ENCODE measurements at regions not wholly inside any gene's neighbourhood (a gene's known extent, or its start where the extent isn't known, plus 50 kb on each side); places are given as distances from the start of the nearest gene placed in this dataset.
"Not testable (repeated sequence)": the region's sequence is repeated elsewhere in the genome, so short reads cannot be mapped to it uniquely, and the experiment has no call there.

DNA sequence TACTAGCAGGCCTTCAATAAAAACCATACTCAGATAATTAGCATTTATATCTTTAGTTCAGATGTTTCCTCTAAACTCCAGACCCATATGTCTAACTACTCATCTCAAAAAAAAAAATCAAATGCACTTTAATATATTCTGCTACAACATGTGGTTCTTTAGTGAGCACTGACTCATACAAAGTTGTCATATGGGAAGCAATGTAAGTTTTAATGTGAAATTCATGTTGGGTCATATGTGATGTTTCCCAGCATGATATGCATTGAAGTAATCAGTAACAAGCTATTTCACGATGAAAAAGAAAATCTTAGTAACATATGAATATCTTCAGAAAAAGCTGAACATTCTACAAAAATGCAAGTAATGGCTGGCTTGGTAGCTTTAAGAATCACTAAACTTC is 859.7 kb upstream of the ADGRB3 start:
- no peak for DNase-seq
- Mint-ChIP-seq H3K4me1 (ENCODE audit: low read depth, unreplicated experiment) (no peaks in the 10 kb centered on the region), H3K27me3 (ENCODE audit: unreplicated experiment) (no peaks in the 10 kb centered on the region), H3K36me3 (ENCODE audit: insufficient read depth, unreplicated experiment) (no peaks in the 10 kb centered on the region), H3K9me3 (ENCODE audit: low read depth, unreplicated experiment) (peaks cover 9% of the 10 kb centered on the region), H3K27ac (ENCODE audit: unreplicated experiment) (no peak overlapping the region), H3K4me3 (ENCODE audit: low read depth, unreplicated experiment) (no peak overlapping the region)
- CTCF ChIA-PET = no interaction called here
- intact Hi-C loops (cut with micrococcal nuclease; ENCODE audit: unreplicated experiment) = no loop called here
- TF ChIP-seq, protein P1, sequence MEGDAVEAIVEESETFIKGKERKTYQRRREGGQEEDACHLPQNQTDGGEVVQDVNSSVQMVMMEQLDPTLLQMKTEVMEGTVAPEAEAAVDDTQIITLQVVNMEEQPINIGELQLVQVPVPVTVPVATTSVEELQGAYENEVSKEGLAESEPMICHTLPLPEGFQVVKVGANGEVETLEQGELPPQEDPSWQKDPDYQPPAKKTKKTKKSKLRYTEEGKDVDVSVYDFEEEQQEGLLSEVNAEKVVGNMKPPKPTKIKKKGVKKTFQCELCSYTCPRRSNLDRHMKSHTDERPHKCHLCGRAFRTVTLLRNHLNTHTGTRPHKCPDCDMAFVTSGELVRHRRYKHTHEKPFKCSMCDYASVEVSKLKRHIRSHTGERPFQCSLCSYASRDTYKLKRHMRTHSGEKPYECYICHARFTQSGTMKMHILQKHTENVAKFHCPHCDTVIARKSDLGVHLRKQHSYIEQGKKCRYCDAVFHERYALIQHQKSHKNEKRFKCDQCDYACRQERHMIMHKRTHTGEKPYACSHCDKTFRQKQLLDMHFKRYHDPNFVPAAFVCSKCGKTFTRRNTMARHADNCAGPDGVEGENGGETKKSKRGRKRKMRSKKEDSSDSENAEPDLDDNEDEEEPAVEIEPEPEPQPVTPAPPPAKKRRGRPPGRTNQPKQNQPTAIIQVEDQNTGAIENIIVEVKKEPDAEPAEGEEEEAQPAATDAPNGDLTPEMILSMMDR (IDR thresholded peaks at IDR 0.05; ENCODE audit: unreplicated experiment) = no peak
- BruUV-seq (replicated peaks) = no TSS peak

DNA sequence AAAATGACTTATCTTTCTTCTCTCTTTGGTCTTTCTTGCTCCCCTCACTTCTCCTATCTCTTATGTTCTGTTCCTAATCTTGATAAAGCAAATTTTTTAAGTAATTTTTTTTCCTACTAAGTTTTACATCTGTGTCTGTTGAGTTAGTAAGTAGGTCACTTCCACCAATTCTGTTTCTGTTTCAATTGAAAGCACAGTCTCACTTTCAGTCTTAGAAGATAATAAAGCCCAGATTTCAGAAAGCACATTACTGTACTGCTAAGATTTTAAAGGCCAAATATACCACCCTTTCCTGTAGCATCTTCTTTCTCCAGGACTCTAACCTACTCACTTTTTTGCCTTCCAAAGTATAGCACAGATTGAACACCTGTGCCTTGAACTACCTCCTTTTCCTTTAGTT is 866.1 kb upstream of the ADGRB3 start:
- peaks cover 19% of the 10 kb centered on the region for H3K9me3 Mint-ChIP-seq (ENCODE audit: low read depth, unreplicated experiment)
- CTCF ChIA-PET = no interaction called here
- H3K27ac Mint-ChIP-seq (ENCODE audit: unreplicated experiment) = no peak overlapping the region
- no peaks in the 10 kb centered on the region for H3K36me3 Mint-ChIP-seq (ENCODE audit: insufficient read depth, unreplicated experiment)
- H3K27me3 Mint-ChIP-seq (ENCODE audit: unreplicated experiment) = no peaks in the 10 kb centered on the region
- no peaks in the 10 kb centered on the region for H3K4me1 Mint-ChIP-seq (ENCODE audit: low read depth, unreplicated experiment)
- intact Hi-C loops (cut with micrococcal nuclease; ENCODE audit: unreplicated experiment) = no loop called here
- TF ChIP-seq, protein P1 (IDR thresholded peaks at IDR 0.05; ENCODE audit: unreplicated experiment) = no peak
- BruUV-seq (replicated peaks) = no TSS peak
- DNase-seq = no peak
- H3K4me3 Mint-ChIP-seq (ENCODE audit: low read depth, unreplicated experiment) = no peak overlapping the region

DNA sequence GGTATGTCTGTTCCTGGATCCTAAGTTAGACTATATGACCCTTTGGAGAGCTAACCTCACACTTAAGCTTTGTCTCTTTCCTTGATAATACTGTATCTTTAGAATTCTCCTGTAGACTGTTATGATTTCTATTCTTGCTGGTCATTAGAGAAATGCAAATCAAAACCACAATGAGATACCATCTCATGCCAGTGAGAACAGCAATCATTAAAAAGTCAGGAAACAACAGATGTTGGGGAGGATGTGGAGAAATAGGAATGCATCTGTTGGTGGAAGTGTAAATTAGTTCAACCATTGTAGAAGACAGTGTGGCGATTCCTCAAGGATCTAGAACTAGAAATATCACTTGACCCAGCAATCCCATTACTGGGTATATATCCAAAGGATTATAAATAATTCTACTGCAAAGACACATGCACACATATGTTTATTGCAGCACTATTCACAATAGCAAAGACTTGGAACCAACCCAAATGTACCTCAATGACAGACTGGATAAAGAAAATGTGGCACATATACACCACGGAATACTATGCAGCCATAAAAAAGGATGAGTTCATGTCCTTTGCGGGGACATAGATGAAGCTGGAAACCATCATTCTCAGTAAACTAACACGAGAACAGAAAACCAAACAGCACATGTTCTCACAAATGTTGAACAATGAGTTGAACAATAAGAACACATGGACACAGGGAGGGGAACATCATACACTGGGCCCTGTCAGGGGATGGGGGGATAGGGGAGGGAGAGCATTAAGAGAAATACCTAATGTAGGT is 867.8 kb upstream of the ADGRB3 start:
- intact Hi-C loops (cut with micrococcal nuclease; ENCODE audit: unreplicated experiment); CTCF ChIA-PET; DNase-seq; H3K4me3 Mint-ChIP-seq (ENCODE audit: low read depth, unreplicated experiment); H3K4me1 Mint-ChIP-seq (ENCODE audit: low read depth, unreplicated experiment); H3K27ac Mint-ChIP-seq (ENCODE audit: unreplicated experiment); H3K27me3 Mint-ChIP-seq (ENCODE audit: unreplicated experiment); BruUV-seq (replicated peaks); H3K36me3 Mint-ChIP-seq (ENCODE audit: insufficient read depth, unreplicated experiment): not testable (repeated sequence)
- H3K9me3 Mint-ChIP-seq (ENCODE audit: low read depth, unreplicated experiment) = peaks cover 19% of the 10 kb centered on the region

DNA sequence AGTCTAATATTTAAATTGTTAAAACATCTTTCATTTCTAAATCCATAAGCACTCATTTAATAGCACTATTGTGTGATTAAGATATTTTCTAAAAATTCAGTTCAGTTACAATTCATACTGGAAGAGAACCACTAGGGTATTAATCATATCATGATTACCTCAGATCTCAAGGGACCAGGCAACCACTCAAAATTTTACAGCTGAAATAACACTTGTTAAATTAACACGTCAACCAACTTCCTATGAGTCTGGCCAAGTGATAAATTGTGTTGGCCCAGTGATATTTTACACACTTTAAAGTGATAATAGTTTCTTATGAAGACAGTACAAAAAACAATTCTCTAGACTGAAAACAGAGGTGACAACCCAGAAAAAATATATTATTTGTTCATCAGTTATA is 869.0 kb upstream of the ADGRB3 start:
- Mint-ChIP-seq H3K27me3 (ENCODE audit: unreplicated experiment) (no peaks in the 10 kb centered on the region), H3K9me3 (ENCODE audit: low read depth, unreplicated experiment) (peaks cover 18% of the 10 kb centered on the region), H3K27ac (ENCODE audit: unreplicated experiment) (no peak overlapping the region), H3K4me3 (ENCODE audit: low read depth, unreplicated experiment) (no peak overlapping the region), H3K36me3 (ENCODE audit: insufficient read depth, unreplicated experiment) (no peaks in the 10 kb centered on the region), H3K4me1 (ENCODE audit: low read depth, unreplicated experiment) (no peaks in the 10 kb centered on the region)
- no TSS peak for BruUV-seq (replicated peaks)
- no peak for DNase-seq
- CTCF ChIA-PET = no interaction called here
- TF ChIP-seq, protein P1 (IDR thresholded peaks at IDR 0.05; ENCODE audit: unreplicated experiment) = no peak
- intact Hi-C loops (cut with micrococcal nuclease; ENCODE audit: unreplicated experiment) = no loop called here

DNA sequence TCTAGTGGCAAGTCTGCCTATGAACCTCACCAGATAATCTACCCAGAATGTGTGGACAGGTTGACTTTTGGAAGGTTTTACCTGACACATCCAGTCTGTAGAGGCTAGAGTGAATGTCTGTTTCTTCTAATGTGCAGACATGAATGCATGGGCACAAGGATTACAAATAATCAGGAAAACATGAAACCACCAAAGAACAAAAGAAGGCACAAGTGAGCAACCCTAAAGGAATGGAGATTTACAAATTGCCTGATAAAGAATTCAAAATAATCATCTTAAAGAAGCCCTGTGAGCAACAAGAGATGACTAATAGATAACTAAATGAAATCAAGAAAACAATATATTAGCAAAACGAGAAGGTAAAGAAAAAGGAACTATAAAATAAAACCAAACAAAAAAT is 876.1 kb upstream of the ADGRB3 start:
- no TSS peak for BruUV-seq (replicated peaks)
- intact Hi-C loops (cut with micrococcal nuclease; ENCODE audit: unreplicated experiment) = no loop called here
- no peak overlapping the region for H3K4me3 Mint-ChIP-seq (ENCODE audit: low read depth, unreplicated experiment)
- H3K27ac Mint-ChIP-seq (ENCODE audit: unreplicated experiment) = no peak overlapping the region
- CTCF ChIA-PET = no interaction called here
- no peaks in the 10 kb centered on the region for H3K27me3 Mint-ChIP-seq (ENCODE audit: unreplicated experiment)
- no peaks in the 10 kb centered on the region for H3K4me1 Mint-ChIP-seq (ENCODE audit: low read depth, unreplicated experiment)
- peaks cover 6% of the 10 kb centered on the region for H3K9me3 Mint-ChIP-seq (ENCODE audit: low read depth, unreplicated experiment)
- no peaks in the 10 kb centered on the region for H3K36me3 Mint-ChIP-seq (ENCODE audit: insufficient read depth, unreplicated experiment)
- DNase-seq = no peak
- TF ChIP-seq, protein P1 (IDR thresholded peaks at IDR 0.05; ENCODE audit: unreplicated experiment) = no peak

All from Calu3 (cell line).